ENCODE measurements at regions not wholly inside any gene's neighbourhood (a gene's known extent, or its start where the extent isn't known, plus 50 kb on each side); places are given as distances from the start of the nearest gene placed in this dataset.
"Not testable (repeated sequence)": the region's sequence is repeated elsewhere in the genome, so short reads cannot be mapped to it uniquely, and the experiment has no call there.

- DNase-seq (ENCODE audit: low read depth in 2 of 2): no peak
Measured at GRCh38 chr14:53857625-53858344, 98.8 kb downstream of the BMP4 start.

- DNase-seq (ENCODE audit: low read depth in 2 of 2): no peak
Measured at GRCh38 chr14:53855574-53855973, 101.1 kb downstream of the BMP4 start.

GRCh38 chr14:53855127-53855526 lies 101.5 kb downstream of the BMP4 start:
- no peak for DNase-seq (ENCODE audit: low read depth in 2 of 2)

GRCh38 chr14:53851394-53852090 lies 105.1 kb downstream of the BMP4 start:
- DNase-seq (ENCODE audit: low read depth in 2 of 2): no peak

GRCh38 chr14:53850714-53851296 lies 105.8 kb downstream of the BMP4 start:
- no peak for DNase-seq (ENCODE audit: low read depth in 2 of 2)

GRCh38 chr14:53849549-53849948 lies 107.1 kb downstream of the BMP4 start:
- no peak for DNase-seq (ENCODE audit: low read depth in 2 of 2)

GRCh38 chr14:53848854-53849253 lies 107.8 kb downstream of the BMP4 start:
- no peak for DNase-seq (ENCODE audit: low read depth in 2 of 2)

GRCh38 chr14:53847881-53848280 lies 108.7 kb downstream of the BMP4 start:
- DNase-seq (ENCODE audit: low read depth in 2 of 2): no peak

GRCh38 chr14:53847057-53847456 lies 109.6 kb downstream of the BMP4 start:
- no peak for DNase-seq (ENCODE audit: low read depth in 2 of 2)

GRCh38 chr14:53845813-53846693 lies 110.6 kb downstream of the BMP4 start:
- DNase-seq (ENCODE audit: low read depth in 2 of 2): no peak

- DNase-seq (ENCODE audit: low read depth in 2 of 2): no peak
Measured at GRCh38 chr14:53842938-53843337, 113.7 kb downstream of the BMP4 start.

GRCh38 chr14:53841109-53842099 lies 115.2 kb downstream of the BMP4 start:
- DNase-seq (ENCODE audit: low read depth in 2 of 2): no peak

GRCh38 chr14:53840444-53840843 lies 116.2 kb downstream of the BMP4 start:
- no peak for DNase-seq (ENCODE audit: low read depth in 2 of 2)

GRCh38 chr14:53838374-53838773 lies 118.3 kb downstream of the BMP4 start:
- DNase-seq (ENCODE audit: low read depth in 2 of 2): no peak

- DNase-seq (ENCODE audit: low read depth in 2 of 2): not testable (repeated sequence)
Measured at GRCh38 chr14:53837656-53838055, 119.0 kb downstream of the BMP4 start.

GRCh38 chr14:53836551-53836950 lies 120.1 kb downstream of the BMP4 start:
- no peak for DNase-seq (ENCODE audit: low read depth in 2 of 2)

- no peak for DNase-seq (ENCODE audit: low read depth in 2 of 2)
Measured at GRCh38 chr14:53828820-53829219, 127.8 kb downstream of the BMP4 start.

GRCh38 chr14:53824061-53824460 lies 132.6 kb downstream of the BMP4 start:
- DNase-seq (ENCODE audit: low read depth in 2 of 2): no peak

- DNase-seq (ENCODE audit: low read depth in 2 of 2): no peak
Measured at GRCh38 chr14:53814392-53814791, 142.2 kb downstream of the BMP4 start.

GRCh38 chr14:53810221-53810620 lies 146.4 kb downstream of the BMP4 start:
- no peak for DNase-seq (ENCODE audit: low read depth in 2 of 2)

- DNase-seq (ENCODE audit: low read depth in 2 of 2): no peak
Measured at GRCh38 chr14:53808042-53808441, 148.6 kb downstream of the BMP4 start.
